ENCODE measurements at regions not wholly inside any gene's neighbourhood (a gene's known extent, or its start where the extent isn't known, plus 50 kb on each side); places are given as distances from the start of the nearest gene placed in this dataset.
A peak's percentile ranks its signal among the peaks of the same experiment; 100 is the strongest.

- DNase-seq = no peak
Observed at GRCh38 chr18:43482136-43482535, 204.8 kb upstream of the SYT4 start.

GRCh38 chr18:43482600-43482999, 205.3 kb upstream of the SYT4 start:
- no peak for DNase-seq

- DNase-seq = no peak
Observed at GRCh38 chr18:43484710-43485109, 207.4 kb upstream of the SYT4 start.

DNA sequence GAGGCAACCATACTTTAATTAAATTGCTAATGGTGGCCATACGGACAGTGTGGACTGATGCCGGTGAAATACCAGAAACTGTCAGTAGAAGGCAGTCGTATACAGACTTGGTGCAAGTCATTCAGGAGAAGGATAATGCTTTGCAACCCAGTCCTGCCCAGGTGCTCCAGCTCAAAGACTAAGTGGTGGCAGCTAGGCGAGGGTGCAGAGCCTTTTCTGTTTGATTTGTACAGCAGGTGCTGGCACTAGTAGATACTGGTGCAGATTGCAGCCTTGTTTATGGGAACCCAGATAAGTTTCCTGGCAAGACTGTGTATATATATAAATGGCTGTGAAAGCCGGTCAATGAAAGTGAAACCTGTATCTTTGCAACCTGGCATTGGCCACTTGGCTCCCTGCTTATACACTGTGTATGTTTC, 208.3 kb upstream of the SYT4 start:
- DNase-seq = no peak

DNA sequence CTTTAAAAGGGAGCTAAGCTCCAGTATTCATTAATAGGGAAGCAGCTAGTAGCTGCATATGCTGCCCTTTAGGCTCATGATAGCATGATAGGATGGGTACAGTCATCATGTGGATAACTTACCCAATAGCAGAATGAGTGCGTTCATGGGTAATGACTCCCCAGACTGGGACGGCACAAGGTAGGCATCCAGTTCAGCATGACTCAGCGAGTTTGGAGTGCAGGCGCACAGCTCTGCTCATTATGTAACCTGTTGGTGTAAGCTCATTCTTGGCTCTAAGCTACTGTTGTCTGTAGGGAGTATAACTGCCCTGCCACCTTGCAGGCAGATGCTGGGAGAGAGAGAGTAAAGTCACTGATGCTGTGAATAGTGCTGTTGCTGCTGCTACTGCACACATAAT, 209.2 kb upstream of the SYT4 start:
- peak in 2 of 3 donors; percentile 1 to 14 for DNase-seq

GRCh38 chr18:43501099-43501498, 223.8 kb upstream of the SYT4 start:
- DNase-seq = no peak

DNA sequence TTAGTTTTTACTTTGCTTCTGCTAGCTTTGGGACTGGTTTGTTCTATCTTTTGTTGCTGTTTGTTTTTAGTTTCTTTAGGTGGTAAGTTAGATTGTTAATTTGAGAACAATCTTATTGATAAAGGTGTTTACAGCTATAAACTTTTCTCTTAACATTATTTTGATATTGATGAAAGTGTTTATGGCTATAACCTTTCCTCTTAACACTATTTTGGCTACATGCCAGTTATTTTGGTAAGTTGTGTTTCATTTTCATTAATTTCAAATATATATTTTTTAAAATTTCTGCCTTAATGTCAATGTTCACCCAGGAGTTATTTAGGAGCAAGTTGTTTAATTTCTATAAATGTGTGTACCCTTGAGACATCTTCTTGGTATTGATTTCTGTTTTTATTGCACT, 229.6 kb upstream of the SYT4 start:
- DNase-seq = no peak

DNA sequence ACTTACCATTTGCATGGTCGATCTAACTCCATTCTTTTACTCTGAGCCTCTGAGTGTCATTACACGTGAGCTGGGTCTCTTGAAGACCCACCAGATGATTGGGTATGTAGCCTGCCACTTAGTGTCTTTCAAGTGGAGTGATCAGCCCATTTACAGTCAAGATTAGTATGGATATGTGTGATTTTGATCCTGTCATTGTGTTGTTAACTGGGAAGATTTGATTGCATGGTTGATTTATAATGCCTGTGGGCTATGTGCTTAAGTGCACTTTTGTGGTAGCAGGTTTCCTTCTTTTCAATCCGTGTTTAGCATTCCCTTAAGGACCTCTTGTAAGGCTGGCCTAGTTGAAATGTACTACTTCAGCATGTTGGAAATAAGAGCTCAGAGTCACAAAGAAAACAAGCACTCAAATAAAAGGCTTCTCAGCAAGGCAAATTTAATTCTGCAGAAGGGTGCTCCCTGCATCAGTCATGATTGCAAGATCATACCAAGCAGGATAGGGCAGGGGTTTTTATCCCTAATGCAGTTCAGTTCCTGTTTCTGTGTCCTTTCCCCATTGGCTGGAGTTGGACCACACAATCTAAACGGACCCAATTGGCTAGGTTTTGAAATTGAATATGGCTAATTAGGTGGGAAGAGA, 230.7 kb upstream of the SYT4 start:
- no peak for DNase-seq

DNA sequence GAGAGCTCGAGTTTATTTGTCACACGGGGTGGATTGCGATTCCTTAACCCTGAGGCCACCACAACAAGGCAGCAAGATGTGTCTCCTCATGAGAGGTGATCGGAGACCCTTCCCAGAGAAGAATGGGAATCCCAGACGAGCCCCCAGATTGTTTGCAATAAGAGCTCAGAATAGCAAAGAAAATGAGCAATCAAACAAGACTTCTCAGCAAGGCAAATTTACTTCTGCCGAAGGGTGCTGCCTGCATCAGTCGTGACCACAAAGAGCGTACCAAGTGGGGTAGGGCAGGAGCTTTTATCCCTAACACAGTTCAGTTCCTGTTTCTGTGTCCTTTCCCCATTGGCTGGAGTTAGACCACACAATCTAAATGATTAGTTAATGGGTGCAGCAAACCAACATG, 237.5 kb upstream of the SYT4 start:
- no peak for DNase-seq

GRCh38 chr18:43515481-43515880, 238.2 kb upstream of the SYT4 start:
- DNase-seq = no peak

DNA sequence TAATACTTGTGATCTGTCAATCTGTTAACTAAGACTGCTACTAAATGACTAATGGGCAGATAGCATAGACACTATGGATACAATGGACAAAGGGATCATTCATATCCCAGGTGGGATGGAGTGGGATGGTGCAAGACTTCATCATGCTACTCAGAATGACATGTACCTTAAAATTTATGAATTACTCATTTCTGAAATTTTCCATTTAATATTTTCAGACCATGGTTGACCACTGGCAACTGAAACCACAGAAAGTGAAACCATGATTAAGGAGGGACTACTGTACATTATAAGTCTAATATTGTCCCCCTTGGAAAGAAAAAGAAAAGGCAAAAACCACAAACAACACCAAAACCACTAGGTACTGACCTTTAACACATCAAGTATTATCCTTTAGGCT, 247.0 kb upstream of the SYT4 start:
- no peak for DNase-seq

DNA sequence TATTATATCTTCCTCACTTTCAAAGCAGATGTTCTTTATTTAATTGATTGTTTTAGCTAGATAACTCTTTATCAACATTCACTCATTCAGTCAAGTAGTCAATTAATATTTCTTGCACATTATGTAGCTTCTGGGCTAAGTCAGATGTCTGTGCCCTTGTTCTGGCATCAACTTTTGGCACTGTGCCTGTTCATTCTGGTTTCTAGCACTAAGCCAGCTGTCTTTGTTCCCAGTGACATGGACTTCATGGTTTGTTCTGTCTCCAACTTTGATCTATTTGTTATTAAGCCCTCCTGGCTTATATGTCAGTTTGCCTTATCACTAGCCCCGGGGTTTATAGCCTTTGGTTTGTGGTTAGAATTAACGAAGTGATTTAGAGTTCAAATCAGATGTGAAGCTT, 247.9 kb upstream of the SYT4 start:
- DNase-seq = peak; percentile 26 to 47 (median 42)

GRCh38 chr18:43526426-43527145, 249.3 kb upstream of the SYT4 start:
- DNase-seq = peak; percentile 10 to 41 (median 37)

DNA sequence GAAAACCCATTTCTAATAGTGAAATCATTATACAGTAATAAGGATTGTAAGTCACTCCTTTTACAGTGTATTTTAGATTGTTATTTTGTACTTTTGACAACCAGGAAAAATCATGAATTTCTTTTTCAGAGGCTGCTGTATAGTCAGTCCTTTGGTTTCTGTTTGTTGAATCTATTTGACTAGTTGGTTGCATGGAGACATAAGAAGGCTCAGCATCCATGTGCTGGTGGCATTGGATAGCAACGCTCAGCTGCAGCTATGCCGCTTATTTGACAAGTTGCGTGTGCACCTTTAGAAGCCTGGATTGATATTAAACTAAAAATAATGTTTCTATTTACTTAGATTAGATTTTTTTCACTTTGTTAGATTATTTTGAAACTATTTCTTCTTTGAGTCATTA, 254.1 kb upstream of the SYT4 start:
- no peak for DNase-seq

- DNase-seq = no peak
Observed at GRCh38 chr18:43533371-43533770, 256.1 kb upstream of the SYT4 start.

DNA sequence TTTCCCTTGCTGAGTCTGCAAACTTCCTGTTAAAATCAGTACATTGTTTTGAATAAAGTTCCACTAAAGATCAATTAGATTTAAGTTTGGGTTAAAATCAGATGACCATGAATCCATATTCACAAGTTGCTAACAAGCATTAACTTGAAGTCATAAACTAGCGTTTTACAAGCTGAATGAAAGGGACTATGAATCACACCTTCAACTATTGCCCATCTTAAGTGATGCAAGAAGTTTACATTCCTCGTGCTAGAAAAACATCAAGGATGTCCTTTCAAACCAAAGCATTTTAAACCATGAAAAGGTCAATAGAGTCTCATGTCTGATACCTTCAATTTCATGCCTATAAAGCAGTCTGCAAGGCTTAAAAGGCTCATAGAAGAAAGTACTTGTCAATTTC, 257.2 kb upstream of the SYT4 start:
- DNase-seq = no peak

DNA sequence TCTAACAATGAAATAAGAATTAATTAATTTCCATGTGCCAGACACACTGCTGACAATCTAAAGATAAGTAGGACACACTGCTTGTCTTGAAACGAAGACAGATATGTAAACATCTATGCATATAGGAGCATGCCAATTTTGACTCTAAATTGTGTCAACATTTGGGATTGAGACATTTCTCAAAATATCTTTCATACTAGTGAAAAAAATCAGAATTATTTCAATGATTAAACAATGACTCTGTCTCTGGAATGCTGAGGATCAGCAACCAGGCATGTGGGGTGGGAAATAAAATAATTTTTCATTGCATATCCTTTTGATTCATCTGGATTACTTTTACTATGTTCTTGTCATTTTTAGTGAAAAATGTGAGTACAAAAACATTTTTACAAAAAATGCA, 262.6 kb upstream of the SYT4 start:
- no peak for DNase-seq

DNA sequence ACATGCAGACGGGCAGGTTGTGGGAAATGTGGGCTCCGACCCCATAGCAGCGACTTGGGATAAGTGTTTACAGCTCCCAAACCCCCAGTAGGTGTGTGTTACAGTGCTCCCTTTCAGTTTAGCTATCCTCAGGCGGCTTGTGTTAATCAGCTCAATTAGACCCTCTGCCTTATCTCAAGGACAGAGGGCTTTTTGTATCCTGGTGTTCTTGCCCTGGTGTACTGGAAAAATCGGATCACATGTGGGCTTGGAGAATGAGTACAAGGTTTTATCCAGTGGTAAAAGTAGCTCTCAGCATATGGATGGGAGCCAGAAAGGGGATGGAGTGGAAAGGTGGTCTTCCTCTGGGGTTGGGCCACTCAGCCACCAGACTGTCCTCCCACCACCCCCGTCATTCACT, 264.7 kb upstream of the SYT4 start:
- DNase-seq = no peak

- DNase-seq = no peak
Observed at GRCh38 chr18:43543236-43543635, 265.9 kb upstream of the SYT4 start.

DNA sequence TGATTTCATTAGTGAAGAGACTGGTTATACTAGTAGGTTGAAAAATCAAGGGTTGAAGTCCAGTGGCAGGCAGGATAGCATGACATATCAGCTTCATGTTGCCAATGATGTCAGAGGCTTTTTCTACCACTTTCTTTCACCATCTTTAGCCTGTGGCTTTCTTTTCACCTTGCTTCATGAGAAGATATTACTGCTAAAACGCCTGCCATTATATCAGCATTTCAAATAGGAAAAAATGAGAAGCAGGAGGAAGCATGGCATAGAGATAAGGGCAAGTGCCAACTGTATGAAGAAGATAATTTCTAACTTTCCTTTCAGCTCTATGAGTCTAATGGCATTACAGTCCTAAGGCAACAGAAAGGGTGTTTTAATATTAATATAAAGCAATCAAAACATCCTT, 270.2 kb upstream of the SYT4 start:
- DNase-seq = no peak

DNA sequence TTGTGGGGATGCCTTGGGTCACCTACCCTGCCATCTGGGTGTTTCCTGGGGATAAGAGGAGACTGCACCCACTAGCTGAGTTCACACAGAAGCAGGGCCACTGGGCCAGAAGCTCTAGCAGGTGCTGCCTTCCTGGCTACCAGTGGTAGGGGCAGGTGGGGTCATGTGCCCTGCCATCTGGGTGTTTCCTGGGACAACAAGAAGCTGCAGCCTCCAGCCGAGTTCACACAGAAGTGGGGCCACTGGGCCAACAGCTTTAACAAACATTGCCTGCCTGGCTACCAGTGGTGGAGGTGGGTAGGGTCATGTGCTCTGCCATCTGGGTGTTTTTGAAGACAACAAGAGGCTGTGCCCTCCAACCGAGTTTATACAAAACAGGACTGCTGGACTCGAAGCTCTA, 282.2 kb upstream of the SYT4 start:
- DNase-seq = no peak

DNA sequence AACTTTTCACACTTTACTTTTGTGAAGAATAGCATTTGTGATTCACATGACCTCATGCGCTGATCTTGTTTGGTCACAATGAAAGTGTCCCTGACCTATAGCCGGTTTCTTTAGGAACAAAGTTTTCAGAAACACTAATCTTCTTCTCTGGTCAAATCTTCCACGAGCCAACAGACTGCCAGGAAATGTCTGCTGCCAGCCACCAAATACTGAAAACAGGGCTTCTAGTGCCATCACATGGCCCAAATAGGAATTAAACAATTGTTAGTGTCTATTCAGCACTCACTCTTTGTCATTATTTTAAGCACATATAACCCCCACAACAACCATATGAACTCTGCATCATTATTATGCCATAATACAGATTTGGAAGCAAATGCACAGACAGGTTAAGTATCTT, 286.5 kb upstream of the SYT4 start:
- peak in 1 of 3 donors; percentile 43 for DNase-seq

- no peak for DNase-seq
Observed at GRCh38 chr18:43570593-43570992, 293.3 kb upstream of the SYT4 start.
